Dermis blood vessel endothelial cell (primary cell): ENCODE measurements at regions not wholly inside any gene's neighbourhood (a gene's known extent, or its start where the extent isn't known, plus 50 kb on each side); places are given as distances from the start of the nearest gene placed in this dataset.

Experiments used
- DNase-seq: peaks from one replicate; pipeline ENCODE4 v3.0.0; 2010

DNA sequence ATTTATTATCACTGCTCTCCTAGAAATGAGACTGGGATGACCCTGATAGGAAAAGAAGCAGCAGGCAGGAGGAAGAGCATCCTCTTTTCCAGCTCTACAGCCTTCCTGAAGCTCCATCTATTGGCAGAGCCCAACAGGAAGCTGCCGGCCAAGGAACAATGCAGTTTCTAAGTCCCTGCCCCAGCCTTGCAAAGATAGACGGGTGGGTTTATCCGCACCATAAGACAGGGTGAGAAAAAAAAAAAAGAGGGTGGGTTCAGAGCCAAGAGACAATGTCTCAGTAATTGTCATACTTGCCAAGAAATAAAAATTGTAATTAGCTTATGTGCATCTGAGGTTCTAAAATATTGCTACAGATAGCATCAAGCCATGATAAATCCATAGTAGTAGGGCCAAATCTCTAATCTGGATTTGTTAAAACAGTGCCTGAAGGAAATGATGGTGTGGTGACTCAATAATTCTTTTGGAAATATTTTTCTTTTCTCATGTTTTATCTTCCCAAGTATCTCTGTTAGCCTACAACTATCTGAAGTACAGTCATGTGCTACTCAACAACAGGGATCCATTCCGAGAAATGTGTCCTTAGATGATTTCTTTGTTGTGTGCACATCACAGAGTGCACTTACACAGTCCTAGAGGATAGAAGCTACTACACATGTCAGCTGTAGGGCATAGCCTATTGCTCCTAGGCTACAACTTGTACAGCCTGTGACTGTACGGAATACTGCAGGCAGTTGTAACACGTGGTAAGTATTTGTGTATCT is 242.9 kb upstream of the CXCL12 start:
- DNase-seq: no peak

DNA sequence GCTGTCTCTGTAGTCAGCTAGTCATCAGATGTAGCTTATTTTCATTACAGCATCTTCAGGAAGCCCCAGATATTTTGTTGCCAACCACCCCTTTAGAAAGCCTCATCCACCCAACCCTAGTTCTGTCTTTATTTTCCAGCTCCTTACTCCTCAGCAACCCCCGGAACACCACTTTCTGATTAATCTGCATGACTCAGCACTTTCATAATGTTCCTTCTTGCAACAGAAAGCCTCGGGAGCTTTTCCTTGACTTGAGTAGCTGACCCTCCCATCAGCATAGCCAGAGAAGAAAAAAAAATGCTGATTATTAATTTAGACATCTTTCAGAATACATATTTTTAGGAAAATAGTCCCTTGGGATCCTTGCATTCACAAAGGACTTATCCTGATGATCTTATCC is 244.0 kb upstream of the CXCL12 start:
- DNase-seq: no peak

DNA sequence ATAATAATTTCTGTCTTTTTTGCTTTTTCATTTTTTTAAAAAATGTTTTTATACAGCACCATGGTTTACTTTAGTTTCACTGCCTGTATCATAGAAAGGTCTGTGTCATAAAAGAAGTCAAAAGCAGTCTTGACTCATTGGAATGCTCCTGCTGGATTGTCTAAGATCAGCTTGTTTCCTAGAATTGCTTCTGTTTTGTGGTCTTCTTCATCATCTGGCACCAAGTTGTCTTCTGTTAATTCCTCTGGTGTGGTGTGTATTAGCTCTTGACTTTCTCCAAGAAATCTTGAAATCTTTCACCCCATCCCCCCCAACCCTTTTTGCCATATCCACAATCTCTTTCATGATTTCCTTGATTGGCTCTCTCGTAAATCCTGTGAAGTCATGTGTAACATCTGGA is 250.3 kb upstream of the CXCL12 start:
- no peak for DNase-seq

DNA sequence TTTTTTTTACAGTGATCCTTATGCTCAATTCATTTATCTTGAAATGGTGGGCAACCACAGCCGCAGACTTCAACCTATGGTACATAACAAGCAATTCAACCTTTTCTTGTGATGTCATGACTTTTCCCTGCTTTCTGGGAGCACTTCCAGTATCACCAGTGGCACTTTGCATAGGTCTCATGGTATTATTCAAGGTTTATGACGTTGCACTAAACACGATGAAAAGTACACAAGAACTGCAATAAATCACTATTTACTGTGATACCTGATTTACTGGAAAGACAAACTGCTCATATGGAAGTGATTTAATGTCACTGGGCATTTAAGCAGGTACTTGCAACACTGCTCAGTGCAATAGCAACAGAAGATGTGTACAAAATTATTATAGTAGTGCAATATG is 251.7 kb upstream of the CXCL12 start:
- DNase-seq: no peak

DNA sequence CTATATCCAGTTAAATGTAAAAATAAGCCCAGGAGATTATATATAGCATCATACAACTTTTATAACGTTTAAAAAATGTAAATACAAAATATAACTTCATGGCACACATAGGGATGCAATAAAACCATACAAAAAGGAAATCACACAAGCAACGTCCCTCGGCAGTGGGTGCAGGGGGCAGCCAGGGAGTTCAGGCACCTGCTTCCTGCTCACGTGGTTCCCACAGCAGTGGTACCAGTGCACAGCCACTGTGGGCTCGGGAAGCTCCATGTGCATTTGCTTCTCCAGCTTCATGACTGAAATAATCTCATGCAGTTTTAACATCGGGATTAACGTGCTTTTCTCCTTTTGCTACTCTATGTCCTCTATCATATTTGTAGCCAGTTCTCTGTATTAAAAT is 255.5 kb upstream of the CXCL12 start:
- peak; percentile 15 for DNase-seq

DNA sequence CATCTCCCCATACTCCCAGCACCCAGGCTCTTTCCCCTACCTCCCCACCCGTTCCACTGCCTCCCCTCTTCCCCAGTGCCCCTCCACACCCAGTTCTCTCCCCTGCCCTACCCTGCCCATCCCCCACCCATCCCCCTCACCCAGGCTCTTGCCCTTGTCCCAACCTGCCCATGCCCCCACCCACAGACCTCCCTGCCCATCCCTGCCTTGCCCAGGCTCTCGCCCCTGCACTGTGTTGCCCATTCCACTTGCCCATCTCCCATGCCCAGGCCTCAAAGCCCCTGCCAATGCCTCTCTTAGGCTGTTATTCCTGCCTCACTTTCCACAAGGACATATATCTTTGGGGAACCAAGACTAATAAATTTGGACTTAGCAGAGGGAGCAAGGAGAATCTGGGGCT is 262.6 kb upstream of the CXCL12 start:
- DNase-seq: no peak

DNA sequence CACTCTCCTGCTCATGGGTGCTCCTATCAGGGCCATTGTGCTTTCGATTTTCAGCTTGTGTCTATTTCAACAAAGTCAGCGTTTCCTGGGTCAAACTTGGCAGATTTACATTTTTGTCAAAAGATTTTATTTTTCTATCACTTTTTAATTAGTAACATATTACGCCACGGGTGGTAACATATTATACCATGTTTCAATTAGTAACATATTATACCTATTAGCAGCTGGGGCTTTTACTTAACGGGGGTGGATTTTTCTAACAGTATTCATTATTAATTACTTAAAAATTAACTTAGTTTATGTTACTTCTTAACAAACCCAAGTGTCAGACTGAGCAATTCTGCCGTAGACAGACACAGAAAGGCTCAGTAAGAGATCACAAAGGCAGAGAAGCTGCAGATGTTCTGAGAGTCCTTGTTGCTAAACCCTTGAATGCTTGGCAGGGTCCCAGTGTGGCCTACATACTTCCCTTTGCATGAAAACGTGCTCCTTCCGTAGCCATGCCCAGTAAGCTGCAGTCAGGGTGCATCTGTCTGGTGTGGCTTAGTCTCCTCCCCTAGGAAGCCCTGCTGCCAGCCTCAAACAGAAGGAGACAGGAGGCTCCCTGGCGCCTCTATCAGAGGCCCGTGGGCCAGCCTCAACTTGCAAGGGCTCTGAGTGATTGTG is 263.1 kb upstream of the CXCL12 start:
- DNase-seq: no peak

DNA sequence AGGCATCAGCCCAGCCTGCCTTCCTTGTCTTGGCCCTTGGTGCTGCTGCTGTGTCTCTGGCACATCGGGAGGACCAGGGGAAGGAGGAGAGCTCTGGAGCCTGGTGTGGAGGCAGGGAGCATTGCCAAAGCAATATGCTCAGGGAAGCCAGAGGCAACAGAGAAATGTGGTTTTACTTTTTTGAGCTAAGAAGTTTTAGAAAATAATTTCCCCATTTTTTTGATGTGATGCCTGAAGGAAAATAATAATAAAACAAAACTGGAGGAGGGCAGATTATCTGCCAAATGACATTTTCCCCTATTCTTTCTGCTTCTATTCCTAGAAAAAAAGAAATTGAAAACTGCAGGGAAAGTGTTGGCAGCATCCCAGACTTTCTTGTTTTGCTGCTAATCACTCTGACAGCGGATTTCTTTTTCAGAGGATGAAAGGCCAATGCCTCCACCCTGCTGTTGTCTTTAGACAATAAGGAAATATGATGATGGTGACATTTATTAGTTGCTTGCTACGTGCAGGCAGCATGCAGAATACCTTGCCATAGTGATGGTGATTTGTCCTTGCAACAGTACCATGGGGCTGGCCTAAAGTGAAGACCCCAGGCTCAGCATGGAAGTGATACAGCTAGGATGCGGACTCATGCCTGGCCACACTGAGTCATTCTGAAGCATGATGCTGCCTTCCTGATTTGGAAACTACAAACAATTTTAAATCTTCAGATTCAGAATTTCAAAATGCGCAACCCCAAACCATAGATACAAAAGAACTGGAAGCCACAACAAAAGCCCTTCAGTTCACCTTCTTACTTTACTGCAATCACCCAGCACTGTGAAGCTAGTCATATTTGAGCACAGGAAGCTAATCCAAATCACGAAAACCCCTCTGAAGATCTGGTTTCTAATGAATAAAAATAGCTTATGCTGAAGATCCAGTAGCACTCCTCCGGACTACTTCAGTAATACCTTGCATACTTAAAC is 260.2 kb upstream of the TMEM72 start:
- no peak for DNase-seq

DNA sequence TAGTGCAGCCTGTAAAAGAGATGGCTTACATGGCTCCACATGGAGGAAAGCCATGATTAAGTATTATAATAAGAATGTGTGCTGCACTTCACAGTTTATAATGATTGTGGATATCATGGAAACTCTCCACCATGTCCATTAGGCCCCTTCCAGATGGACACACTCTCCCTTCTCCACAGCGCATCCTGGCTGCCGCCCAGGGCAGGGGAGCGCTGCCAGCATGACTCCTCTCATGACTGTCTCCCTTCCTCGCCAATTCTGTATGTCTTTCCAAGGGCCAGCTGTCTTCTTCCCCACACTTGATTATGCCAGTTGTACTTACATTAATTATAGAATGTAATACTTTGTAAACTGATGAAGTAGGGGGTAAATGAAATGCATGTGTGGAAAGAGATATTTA is 259.3 kb upstream of the TMEM72 start:
- DNase-seq: no peak

DNA sequence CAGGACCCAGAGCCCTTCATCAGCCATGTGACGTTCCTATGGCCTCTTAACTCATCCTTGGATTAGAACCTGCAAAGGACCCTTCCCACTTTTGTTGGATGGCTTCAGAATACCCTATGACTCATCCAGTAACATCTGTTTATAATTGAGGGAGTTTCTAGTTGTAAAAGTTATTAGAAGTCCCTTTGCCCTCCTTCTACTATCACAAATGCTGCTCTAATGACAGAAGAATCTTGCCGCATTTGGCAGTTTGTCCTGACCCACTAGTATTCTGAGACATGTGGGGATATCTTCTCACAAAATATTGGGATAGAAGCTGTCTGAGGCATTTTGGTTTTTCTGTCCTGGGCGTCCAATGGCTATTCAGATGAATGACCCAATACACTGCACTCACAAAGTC is 251.8 kb upstream of the TMEM72 start:
- no peak for DNase-seq

DNA sequence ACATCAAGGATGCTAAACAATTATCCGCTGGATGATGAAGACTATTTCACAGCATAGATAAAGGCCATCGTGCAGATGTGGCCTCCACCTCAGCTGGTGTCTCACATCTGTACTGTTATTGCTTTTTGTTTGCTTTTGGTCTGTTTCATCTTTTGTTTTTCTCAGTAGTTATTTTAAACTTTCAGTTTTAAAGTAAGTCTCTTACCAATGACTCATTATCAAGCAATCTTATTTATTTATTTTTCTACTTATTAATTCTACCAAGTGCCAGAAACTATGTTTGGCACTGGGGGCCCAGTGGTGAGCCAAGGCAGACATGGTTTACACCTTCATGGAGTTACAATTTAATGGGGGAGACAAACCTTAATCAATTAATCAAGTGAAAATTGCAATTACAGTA is 250.9 kb upstream of the TMEM72 start:
- no peak for DNase-seq

DNA sequence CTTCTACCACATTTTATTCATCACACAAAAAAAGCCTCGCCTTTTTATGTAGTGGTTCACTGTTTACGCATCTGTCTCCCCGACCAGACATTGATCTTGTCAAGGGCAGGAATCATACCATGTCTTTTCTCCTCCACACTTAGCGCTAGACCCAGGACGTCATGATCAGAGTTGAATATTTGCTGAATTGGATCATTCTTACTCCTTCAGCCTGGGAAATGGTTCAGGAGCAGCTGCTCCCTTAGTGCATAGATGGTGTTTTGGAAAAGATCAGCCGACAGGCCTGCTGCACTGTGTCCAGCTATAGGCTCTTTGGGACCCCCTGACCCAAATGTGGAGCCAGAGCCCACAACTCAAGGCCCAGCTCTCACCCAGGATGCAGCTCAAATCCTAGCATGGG is 249.1 kb upstream of the TMEM72 start:
- no peak for DNase-seq

DNA sequence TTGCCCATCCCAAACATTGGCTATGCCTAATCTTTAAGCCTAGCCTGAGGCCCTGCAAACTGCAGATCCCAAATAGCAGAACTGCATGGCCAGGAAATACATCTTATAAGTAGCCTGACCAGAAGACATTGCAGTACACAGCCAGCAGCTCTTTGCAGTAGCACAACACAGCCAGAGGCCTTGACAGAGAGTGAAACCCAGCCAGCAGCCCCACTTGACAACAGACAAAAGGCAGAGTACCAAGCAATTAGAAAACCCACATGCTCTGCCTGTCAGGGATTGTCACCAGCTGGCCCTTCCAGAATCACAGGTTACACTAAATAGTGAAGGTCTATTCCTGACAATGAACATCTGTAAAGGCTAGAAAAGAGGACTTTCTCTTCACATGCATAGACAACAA is 242.8 kb upstream of the TMEM72 start:
- DNase-seq: no peak

DNA sequence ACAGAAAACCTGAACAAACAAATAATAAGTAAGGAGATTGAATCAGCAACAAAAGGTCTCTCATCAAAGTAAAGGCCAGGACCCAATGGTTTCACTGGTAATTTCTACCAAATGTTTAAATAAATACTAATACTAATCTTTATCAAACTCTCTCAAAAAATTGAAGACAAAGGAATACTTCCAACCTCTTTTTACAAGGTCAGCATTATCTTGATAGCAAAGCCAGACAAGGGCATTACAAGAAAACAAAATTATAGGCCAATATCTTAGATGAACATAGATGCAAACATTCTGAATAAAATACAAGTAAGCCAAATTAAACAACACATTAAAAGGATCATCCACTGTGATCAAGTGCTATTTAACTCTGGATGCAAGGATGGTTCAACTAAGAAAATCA is 239.8 kb upstream of the TMEM72 start:
- no peak for DNase-seq

DNA sequence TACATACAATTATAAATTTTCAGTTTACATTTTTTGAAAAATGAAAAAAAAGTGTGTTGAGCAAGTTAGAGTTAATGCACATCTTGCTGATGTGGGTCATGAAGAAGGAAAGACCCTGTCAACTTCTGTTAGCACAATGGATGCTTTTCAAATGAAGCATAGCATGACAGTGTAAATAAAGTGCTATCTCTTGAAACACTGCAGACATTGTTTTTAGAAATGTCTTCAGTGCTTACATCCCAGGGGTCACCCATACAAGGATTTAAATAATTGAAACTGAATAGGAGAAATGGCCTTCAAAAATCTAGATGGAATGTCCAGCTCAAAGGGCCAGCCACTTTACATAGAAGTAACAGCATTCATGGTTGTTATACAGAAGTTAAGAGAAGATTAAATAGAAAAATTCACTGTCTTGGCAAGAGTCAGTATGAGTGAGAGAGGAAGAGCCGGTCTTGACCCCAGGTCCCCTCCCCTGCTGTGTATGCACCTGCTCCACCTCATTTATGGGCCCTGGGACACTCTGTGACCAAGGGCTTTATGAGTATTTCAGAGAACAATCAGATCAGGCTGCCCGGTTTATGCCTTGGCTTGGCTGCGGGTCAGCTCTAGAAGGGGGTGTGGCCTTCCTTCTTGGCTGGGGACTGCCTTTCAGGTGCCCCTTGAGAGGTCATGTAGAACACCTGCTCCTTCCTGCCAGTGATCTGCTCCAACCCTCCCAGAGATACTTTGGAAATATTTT is 237.7 kb upstream of the TMEM72 start:
- no peak for DNase-seq

DNA sequence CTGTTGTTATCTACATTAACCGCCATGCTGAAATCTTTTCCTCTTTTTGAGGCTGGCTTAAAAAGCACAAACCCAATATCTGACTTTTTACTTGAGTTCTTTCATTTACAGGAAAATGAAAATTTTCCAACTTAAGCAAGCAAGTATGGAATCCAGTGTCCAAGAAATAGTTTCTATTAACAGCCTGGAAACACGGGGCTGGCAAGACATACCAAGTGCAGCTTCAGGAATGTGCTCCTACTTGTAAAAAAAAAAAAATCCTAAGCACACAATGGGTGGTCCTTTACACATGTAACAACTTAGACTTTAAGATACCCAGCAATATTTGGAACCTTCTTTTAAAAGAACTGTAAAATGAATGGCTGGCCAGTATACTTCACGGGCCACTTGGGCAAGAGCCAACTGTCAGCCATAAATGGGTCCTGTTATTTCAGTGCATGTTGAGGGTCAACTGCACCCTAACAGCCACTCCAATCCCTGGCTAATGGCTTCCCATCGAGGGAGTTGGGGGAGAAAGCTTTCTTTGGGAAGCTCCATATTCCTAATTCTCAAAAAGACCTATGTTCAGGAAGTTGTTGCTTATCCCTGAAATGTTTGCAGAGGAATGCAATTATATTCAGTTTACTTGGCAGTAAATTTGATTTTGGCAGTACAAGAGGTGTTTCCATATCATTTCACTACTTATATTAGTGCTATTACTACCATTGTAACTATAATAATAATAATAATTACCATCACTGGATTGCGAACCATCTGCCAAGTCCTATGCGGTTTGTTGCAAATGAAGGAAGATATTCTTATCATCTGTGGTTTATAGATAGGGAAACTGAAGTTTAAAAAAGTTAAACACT is 236.4 kb upstream of the TMEM72 start:
- DNase-seq: no peak

DNA sequence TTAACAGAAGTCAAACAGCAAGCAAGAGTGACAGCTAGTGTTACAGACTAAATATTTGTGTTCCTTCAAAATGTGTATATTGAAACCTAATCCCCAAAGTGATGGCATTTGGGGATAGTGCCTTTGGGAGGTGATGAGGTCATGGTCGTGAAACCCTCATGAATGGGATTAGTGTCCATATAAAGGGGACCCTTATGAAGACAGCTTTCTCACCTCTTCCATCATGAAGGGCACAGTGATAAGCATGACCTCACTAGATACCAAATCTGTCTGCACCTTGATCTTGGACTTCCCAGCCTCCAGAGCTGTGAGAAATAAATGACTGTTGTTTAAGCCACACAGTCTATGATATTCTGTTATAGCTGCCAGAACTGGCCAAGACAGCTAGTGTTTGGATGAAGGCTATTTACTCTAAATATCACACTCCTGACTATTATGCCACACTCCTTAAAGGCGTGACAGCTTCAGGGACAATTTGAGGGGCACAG is 235.7 kb upstream of the TMEM72 start:
- DNase-seq: no peak

DNA sequence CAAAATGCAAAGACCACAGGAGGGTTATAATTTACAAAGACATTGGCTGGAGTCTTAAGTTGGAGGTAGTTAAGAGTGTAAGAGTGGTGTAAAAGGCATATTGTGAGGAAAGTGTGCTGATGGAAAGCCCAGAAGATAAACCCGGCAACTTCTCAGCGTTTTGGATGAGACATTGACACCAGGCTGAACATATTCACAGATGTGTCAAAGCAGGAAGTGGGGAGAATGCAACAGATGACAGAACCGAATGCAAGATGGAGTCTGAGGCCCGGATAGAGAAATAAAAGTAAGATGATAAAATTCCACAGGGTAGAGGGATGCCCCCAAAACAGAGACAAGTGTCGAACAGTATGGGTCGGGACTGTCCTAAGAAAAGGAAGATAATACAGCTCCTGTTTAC is 230.4 kb upstream of the TMEM72 start:
- no peak for DNase-seq

DNA sequence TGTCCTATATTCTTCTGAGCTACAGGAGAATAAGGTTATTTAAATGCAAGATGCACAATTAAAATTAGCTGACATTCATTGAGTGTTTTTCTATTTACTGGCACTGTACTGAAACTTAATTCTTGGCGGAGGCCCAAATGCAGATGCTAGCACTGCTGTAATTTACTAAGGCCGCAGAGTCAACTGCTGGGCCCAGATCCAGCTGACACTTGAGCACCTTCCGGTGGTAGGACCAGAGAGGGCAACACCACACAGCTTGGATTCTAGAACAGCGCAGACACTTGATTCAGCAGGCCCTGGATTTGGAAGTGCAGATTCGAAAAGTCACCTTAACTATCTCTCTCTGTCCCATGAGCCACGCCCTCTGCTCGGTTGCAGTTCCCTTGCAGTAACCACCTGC is 228.6 kb upstream of the TMEM72 start:
- DNase-seq: no peak

DNA sequence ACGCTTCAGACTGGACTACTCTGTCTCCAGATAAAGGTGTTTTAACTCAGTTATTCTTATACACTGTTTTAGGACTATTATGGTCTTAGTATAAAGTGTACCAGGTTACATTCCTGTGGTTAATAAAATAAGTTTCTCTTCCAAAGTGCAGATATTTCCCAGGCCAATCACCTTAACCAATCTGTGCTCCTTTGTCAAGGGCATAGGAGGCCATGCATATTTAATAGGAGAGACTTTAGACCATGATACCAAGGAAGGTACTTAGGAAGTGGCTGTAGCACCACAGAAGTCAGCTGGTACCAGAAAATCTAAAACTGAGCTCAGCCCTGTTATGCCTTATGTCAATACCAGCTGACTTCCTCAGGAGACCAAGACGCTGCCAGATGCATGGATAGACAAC is 226.5 kb upstream of the TMEM72 start:
- DNase-seq: no peak

DNA sequence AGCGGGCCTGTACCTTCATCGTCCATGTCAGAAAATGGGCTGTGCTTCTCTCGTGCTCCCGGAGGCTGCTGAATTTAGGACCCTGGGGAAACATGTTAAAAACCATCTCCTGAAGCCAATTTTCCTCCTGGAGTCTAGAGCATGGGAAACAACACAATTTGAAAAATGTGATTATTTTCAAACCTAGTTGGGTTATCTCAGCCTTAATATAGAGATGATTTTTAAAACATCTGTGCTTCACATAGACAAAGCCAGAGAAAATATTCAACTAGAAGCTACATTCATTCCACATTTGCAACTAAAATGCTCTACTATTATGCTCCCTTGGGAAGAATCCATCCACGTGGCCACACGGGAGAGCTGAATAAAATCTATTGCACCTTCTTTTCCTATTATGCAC is 225.9 kb upstream of the TMEM72 start:
- no peak for DNase-seq

DNA sequence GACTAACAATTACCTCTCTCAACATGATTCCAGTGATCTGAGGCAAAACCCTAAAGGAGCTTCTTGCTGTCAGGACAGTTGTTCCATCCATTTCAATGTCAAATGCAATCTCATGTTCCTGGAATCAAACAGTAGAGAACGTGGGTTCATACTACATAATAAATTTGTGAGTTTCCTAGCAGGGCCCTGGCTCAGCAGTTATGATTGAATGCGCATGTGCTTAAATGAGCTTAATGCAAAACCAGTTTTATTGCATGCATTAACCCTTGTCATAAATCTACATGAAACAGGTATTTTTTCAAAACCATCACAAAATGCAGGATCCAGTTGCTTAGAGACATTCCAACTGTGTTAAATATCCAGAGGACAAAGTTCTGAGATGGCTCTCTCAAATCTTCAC is 225.4 kb upstream of the TMEM72 start:
- no peak for DNase-seq
